Tibial nerve (tissue), 3 donors: ENCODE measurements at regions not wholly inside any gene's neighbourhood (a gene's known extent, or its start where the extent isn't known, plus 50 kb on each side); places are given as distances from the start of the nearest gene placed in this dataset.

ENCODE experiments used
- CTCF ChIP-seq, 5 experiments: fragments of 200-600 bp in 3 of 5; fragments of 450-650 bp in 2 of 5; sonication (generic) in 3 of 5; IDR thresholded peaks; one replicate each; pipeline ENCODE4 v1.5.1; 2016 to 2019; ENCODE audit warnings: antibody characterized with exemption in 5 of 5, mild to moderate bottlenecking in 3 of 5, moderate library complexity in 2 of 5
- POLR2A ChIP-seq, 2 donors: fragments of 450-650 bp; IDR thresholded peaks; one replicate each; pipeline ENCODE4 v1.6.1; 2017; ENCODE audit warnings: antibody characterized with exemption in 2 of 2, mild to moderate bottlenecking in 2 of 2, moderate library complexity in 2 of 2

GRCh38 chr14:101137234-101137633, 233.7 kb upstream of the RTL1 start:
- TF ChIP-seq CTCF (IDR thresholded peaks at IDR 0.05) (no peak), POLR2A (IDR thresholded peaks at IDR 0.05) (no peak)
